Globus pallidus (tissue), 1 donor: ENCODE measurements at regions not wholly inside any gene's neighbourhood (a gene's known extent, or its start where the extent isn't known, plus 50 kb on each side); places are given as distances from the start of the nearest gene placed in this dataset.

Experiments used
- DNase-seq: peaks from one replicate; pipeline ENCODE4 v3.0.0-alpha.2; 2015; ENCODE audit warnings: low spot score

- DNase-seq, result no peak
These were observed 171.8 kb upstream of the PACRGL start for GRCh38 chr4:20528508-20528907.

DNA sequence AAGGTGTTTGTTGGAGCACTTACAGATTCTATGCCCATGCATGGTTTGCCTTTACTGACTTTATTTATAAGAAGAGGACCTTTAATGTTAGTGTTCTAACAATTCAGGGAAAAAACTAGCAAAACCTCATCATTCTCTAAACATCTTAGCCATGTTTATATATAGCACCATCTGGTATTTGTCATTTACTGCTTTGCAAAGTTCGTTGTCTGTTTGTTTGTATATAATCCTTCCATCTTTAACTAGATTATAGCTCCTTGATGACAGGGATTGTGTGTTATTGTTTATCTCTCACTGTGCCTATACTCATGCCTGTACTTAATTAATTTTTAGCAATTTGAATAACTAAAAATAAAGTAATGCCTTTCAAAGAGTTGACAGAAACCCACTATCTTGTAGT lies 170.6 kb upstream of the PACRGL start:
- no peak for DNase-seq

- DNase-seq, result no peak
These were observed 168.0 kb upstream of the PACRGL start for GRCh38 chr4:20532116-20532790.

GRCh38 chr4:20532871-20533870 lies 167.1 kb upstream of the PACRGL start:
- no peak for DNase-seq

GRCh38 chr4:20538905-20539304 lies 161.4 kb upstream of the PACRGL start:
- no peak for DNase-seq

GRCh38 chr4:20543131-20543530 lies 157.1 kb upstream of the PACRGL start:
- no peak for DNase-seq

DNA sequence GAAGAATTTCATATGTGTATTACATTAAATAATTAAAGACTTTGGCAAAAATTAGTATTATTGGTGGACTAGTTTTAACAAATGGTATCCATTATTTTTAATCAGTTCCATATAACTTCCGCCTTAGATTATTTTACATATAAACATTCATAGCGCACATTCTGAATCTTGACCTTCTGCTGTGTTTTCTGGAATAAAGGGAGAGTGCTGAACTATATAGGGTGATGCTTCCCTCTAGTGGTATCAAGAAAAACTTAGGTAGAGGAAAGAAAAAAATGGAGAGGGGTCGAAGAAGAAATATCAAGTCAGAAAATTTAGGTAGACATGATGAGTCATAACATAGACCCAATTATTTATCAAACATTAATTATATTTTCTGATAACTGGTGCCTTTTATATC lies 155.6 kb upstream of the PACRGL start:
- peak; percentile 55 for DNase-seq

GRCh38 chr4:20552004-20552403 lies 148.3 kb upstream of the PACRGL start:
- DNase-seq, result no peak

DNA sequence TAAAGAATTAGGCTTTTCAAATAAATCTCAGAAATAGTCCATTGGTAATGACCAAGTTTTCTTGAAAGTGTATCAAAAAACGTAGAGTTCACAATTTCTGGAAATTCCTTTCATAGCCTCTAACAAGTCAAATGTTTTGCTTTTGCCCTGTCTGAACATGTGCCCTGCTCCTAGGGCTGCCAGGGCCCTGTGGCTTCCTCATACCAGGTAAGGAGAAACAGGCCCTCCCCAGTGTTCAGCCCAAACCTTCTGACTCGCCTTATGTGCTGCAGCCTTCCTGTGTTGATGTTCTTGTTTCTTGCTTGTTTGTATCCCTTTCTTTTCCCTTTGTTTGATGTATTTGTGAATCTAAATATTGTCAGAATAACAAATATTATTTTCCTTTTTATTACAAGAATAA lies 146.1 kb upstream of the PACRGL start:
- no peak for DNase-seq

GRCh38 chr4:20565075-20565721 lies 135.1 kb upstream of the PACRGL start:
- no peak for DNase-seq

GRCh38 chr4:20570981-20571715 lies 129.1 kb upstream of the PACRGL start:
- DNase-seq, result no peak

GRCh38 chr4:20572976-20573375 lies 127.3 kb upstream of the PACRGL start:
- DNase-seq, result no peak

- no peak for DNase-seq
These were observed 125.3 kb upstream of the PACRGL start for GRCh38 chr4:20574986-20575385.

- no peak for DNase-seq
These were observed 124.8 kb upstream of the PACRGL start for GRCh38 chr4:20575486-20575885.

DNA sequence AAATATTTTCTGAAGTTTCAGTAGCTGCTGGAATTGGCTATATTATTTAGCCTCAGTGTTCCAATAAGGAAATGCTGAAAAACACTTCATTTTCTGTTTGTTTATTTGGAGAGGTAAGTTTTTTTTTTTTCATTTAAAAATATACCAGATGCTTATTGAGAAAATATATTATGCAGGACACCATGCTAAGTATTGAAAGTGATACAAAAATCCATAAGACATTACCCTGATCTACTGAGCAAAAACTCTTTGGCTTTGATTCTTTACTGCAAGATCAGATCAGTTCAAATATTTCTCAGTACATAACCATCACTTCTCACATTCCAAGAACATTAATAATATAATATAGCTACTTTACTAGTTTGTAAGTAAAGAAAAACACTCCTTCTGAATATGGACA lies 123.4 kb upstream of the PACRGL start:
- DNase-seq, result no peak

GRCh38 chr4:20577702-20578101 lies 122.6 kb upstream of the PACRGL start:
- DNase-seq, result no peak

DNA sequence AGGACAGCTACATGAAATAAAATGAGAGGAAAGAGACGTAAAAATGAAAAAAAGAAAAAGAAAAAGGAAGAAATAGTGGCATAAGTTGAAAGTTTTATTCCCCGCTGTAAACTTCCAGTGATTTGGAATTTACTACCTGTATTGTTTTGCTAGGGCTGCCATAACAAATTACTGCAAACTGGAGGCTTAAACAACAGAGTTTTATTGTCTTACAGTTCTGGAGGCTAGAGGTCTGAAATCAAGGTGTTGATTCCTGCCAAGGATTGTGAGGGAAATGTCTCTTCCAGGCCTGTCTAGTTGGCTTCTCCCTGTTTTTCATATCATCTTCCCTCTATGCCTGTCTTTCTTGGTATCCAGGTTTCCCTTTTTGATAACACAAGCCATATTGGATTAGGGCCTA lies 119.4 kb upstream of the PACRGL start:
- DNase-seq, result no peak

DNA sequence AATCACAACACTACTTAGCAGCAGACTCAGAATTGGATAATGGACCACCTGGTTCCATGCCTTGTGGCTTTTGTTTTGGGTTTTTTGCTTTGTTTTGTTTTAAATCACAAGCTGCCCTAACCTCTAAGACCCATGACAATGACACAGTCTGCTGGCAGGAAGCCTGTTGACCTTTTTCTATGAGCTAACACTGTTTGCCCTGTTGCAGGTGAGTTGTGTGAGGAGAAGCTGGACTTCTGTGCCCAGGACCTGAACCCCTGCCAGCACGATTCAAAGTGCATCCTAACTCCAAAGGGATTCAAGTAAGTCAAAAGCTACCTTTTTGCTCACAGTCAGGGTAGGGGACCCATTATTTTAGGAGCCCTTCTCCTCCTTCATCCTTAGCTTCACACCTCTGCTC lies 110.8 kb upstream of the PACRGL start:
- DNase-seq, result no peak

DNA sequence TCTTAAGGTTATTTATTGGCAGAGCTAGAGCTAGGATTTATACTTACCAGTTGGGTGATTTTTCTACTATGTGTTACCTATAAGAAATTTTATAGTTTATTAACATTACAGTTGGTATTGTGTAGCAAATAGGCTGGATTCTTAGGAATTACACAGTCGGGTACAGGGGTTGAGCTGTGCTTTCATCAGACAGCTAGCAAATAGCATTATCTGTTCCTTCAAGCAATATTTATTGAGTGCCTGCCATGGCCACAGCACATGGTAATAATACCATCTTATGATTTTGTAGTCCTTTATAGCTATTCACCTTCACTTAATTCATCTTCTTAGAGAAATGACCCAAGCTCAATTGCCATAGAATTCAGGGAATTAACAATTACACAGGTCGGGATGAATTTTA lies 109.4 kb upstream of the PACRGL start:
- no peak for DNase-seq

DNA sequence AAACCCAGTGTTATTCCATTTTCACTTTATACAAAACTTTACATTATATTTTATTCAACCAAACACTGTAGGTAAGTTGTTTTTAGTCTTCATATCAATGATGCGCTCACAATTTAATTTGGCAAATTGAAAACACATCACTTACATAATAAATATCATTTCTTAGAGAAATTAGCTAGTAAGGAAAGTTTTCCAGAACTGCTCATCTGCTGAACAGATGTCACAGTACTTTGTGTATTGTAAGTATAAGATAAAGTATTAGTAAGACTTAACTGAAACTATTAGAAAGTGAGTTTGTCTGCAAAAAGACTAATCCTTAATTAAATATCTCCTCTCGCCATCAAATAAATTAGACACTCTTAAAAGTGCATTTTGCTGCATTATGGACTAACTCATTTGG lies 108.7 kb upstream of the PACRGL start:
- no peak for DNase-seq

DNA sequence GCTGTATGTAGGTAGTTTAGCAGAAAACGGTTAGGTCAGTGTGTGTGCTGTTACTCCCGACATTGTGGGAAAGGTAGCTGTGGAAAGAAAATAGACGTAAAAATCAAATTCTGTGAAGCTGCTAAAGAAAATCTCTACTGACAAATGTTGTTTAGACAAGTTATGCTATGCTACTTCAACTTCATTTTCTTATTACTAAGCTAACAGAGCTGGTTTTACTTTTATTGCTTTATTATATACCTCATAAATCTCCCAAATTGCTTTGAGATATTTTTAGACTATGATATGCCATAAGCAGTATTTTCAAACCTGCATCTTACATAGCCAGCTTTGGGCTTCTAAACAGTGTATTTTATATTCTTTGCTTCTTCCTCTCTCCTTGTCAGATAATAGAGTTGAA lies 108.2 kb upstream of the PACRGL start:
- no peak for DNase-seq

GRCh38 chr4:20592663-20593062 lies 107.6 kb upstream of the PACRGL start:
- DNase-seq, result no peak
